Cardiac septum (tissue), 1 donor: ENCODE measurements at regions not wholly inside any gene's neighbourhood (a gene's known extent, or its start where the extent isn't known, plus 50 kb on each side); places are given as distances from the start of the nearest gene placed in this dataset.
"Not testable (repeated sequence)": the region's sequence is repeated elsewhere in the genome, so short reads cannot be mapped to it uniquely, and the experiment has no call there.

Source experiments
- DNase-seq: peaks from one replicate; pipeline ENCODE4 v3.0.0-alpha.2; 2020; ENCODE audit warnings: low spot score
- intact Hi-C: fragments of 100-400 bp; cut with DNase I; formaldehyde crosslinking; loops from one replicate; pipeline ENCODE4 v1.14.0; 2022
- donor health status: DM: no; HTN: no; CAD: no.

GRCh38 chr3:25931967-25932366 lies 142.1 kb downstream of the OXSM start:
- DNase-seq, intact Hi-C loops: not testable (repeated sequence)

- intact Hi-C loops: no loop called here
- DNase-seq: no peak
Measured at GRCh38 chr3:25938566-25939325, 148.9 kb downstream of the OXSM start.

- no peak for DNase-seq
- intact Hi-C loops: no loop called here
Measured at GRCh38 chr3:25940935-25941334, 151.0 kb downstream of the OXSM start.

DNA sequence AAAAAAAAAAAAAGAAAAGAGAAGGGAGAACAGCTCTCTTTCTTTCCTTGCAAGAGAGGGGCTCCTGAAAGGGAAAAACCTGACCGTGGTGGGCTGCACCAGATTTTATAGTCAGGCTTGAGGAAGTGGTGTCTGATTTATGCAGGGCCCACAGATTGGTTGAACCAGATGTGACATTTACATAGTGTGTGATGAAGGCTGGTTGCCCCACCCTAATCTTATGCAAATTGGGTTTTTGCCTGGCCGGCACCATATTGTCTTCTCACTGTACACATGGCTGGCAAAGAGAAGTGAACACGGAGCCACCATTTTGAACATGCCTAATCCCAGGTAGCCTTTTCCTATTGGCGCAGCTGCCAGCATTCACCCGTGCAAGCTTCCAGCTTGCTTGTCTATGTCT lies 154.4 kb downstream of the OXSM start:
- DNase-seq: no peak
- intact Hi-C loops: no loop called here

DNA sequence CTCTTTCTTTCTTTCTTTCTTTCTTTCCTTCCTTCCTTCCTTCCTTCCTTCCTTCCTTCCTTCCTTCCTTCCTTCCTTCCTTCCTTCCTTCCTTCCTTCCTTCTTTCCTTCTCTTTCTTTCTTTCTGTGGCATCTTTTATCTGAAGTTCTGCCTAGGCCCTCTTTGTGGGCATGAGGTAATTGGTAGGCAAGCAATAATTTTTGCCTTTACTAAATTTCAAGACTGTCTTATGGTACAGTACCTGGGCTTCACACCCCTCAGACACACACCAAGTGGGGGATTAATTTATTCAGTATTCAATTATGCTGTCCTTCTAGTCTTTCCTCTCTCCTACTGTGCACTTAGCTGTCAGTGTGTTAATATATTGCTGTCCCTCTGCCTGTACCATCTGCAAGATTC lies 155.5 kb downstream of the OXSM start:
- intact Hi-C loops: no loop called here
- no peak for DNase-seq

DNA sequence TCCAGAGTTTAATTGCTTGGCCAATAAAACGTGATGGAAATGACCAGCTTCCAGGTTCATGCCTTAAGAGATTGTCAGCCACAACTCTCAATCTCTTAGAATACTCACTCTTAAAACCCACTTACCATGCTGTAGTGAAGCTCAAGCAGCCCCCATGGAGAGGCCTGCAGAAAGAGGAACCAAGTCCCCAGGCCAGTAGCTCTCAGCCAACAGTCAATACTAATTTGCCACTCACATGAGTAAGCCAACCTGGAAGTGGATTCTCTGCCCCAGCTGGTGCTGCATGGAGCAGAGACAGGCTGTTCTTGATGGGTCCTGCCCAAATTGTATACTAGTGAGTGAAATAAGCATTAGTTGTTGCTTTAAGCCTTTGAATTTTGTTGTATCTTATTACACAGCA lies 155.9 kb downstream of the OXSM start:
- intact Hi-C loops: no loop called here
- no peak for DNase-seq

DNA sequence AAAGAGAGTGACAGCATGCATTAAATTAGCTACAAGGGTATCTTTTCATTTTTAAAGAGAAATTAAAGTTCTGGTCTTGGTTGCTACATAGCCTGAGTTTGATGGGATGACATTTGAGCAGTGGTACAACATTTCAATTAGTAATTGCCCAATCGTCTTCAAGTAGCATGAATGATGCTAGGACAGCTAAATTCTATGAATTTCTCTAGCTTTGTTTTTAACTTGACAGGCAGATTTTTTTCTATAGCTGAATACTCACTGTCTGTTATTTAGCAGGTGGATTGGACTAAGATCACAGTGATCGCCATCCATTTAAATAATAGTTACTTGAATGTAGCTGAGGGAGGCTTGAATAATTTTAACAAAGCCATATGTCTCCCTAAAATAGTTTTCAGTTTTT lies 162.2 kb downstream of the OXSM start:
- intact Hi-C loops: no loop called here
- no peak for DNase-seq

DNA sequence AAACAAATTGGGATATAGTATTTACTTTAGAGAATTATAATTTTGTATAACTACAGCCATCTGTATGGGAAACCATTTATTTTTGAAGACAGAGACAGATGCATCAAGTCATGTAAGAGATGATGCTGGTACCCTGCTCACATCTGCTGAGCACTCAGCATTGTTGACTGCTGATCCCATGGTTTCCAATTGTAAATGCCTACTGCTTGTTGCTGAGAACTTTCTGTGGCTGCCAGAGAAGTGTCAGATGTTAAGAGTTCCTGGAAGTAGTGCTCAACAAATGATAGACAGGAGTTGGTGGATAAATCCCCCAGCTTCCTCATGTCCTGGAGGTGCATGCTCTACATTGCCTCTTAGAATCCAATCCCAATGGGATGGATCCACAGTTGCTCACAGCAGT lies 167.1 kb downstream of the OXSM start:
- DNase-seq: no peak
- intact Hi-C loops: no loop called here

DNA sequence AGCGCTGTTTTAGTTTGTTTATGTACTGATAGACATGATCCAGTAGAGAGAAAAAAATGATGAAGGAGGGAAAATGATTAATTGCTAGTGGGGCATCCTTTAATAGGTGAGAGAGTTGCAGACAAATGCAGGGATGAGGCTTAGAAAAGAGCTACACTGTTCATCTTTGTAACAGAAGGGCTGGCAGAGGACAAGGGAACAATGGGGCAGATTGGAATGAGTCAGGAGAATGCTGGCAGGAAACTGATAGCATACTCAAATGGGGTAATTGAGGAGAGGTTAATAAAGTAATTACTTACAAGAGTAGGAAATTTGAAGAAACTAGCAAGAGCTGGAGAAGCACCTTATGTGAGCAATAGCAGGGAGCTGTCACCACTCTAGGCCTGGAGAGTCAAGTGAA lies 170.9 kb downstream of the OXSM start:
- no peak for DNase-seq
- intact Hi-C loops: no loop called here

DNA sequence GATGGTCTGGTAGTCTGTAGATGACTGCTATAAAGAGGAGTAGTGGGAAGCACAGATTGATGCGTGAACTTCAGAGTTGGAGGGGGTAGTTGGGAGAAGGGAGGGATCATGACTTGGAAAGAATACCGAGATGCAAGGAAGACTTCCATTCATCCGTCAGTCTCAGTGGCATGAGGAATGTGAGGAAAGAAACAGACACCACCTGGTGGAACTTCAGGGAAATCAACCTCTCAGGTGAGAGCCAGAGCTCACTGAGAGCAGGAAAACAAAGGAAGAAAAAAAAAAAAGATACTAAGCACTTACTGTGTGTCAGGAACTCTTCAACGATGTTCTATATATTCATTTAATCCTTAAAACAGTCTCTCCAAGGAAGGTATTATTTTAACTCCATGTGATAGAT lies 172.4 kb downstream of the OXSM start:
- DNase-seq: no peak
- intact Hi-C loops: no loop called here

DNA sequence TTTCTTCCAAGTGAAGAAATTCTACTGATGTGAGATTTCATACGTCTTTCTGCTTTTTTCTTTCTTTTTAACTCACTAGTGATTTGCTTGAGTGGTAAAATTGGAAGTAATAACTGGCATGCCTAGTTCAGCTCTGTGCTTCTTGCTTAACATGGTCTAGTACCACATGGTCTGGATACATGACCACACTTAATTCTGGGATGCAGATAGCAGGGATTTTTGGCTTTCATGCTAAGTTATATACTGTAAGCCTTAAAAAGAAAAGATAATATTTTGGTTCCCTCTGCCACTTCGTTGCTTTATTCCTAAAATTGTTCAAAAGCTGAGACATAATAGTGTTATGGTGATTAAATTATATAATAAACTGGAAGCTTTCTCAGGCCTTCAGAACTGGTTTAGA lies 174.3 kb downstream of the OXSM start:
- no peak for DNase-seq
- intact Hi-C loops: no loop called here

DNA sequence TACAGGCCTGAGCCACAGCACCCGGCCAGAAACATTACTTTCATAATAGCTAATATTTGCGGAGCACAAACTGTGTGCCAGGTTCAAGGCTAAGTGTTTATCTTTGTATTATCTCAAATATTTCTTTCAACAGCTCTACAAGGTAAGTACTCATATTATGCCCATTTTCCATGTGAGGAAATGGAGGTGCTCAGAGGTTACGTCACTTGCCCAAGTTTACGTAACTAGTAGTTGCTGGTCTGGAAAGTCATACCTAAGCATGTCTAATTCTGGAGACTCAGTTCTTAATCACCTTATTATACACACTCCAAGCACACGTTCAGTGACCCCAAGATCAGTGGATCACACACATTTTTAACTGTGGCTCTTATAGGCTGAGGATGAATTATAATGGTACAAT lies 177.5 kb downstream of the OXSM start:
- no peak for DNase-seq
- intact Hi-C loops: no loop called here

DNA sequence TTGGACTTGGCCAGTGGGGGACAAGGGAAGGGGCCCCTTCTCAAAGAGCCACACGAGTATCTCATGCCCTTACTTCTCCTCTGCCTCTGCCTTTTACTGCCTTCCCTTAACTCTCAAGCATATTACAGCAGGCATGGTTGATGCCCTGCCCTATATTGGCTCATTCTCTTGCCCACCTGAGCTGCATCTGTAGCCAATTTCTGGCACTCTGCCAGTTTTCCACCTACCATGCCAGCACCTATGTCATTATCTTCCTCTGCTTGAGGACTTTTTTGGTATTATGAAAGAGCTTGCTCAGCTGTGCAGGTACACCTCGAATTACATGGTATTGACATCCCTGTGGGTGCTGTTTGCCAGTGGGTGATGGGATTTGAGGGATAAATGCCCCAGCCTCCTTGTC lies 181.8 kb downstream of the OXSM start:
- DNase-seq: no peak
- intact Hi-C loops: no loop called here

- intact Hi-C loops: no loop called here
- DNase-seq: no peak
Measured at GRCh38 chr3:25973122-25973521, 183.2 kb downstream of the OXSM start.

- DNase-seq: no peak
- intact Hi-C loops: no loop called here
Measured at GRCh38 chr3:25982756-25983155, 192.9 kb downstream of the OXSM start.

DNA sequence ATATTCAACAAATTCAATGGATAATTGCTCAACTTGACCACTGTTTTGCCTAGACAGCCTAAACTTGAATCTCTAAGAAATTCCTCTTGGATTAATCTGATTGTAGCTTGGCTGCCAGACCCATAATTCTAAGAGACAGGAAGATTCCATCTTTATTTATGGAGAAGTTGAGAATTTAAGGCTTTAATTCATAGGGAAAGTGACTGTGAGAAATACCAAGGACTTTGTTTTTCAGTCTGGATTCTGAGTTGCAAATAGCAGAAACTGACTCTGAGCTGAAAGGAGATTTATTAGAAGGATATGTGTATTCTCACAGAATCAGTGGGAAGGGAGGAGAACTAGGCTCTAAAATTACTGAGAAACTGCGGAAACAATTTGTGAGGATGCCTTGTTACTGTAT lies 195.7 kb downstream of the OXSM start:
- no peak for DNase-seq
- intact Hi-C loops: no loop called here

- no peak for DNase-seq
- intact Hi-C loops: no loop called here
Measured at GRCh38 chr3:25992606-25993005, 202.7 kb downstream of the OXSM start.

GRCh38 chr3:26004172-26004571 lies 214.3 kb downstream of the OXSM start:
- no peak for DNase-seq
- intact Hi-C loops: no loop called here

DNA sequence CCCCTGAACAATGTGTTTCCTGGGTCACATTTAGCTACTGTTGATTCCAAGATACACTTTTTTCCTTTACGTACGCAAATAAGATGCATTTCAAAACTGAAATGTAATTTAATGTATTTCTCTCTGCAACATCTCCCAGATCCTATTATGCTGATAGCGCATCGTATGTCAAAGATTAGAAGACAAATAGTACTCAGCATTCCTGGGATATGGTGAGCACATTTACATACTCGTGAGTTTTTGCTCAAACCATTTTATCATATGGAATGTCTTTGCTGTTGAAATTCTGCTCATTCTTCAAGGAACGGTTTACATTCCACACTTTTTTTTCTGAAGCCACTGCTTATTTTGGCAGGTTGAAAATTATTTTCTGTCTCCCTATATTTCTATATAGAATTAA lies 221.4 kb downstream of the OXSM start:
- intact Hi-C loops: no loop called here
- no peak for DNase-seq

- DNase-seq: no peak
- intact Hi-C loops: no loop called here
Measured at GRCh38 chr3:26012241-26012745, 222.4 kb downstream of the OXSM start.

DNA sequence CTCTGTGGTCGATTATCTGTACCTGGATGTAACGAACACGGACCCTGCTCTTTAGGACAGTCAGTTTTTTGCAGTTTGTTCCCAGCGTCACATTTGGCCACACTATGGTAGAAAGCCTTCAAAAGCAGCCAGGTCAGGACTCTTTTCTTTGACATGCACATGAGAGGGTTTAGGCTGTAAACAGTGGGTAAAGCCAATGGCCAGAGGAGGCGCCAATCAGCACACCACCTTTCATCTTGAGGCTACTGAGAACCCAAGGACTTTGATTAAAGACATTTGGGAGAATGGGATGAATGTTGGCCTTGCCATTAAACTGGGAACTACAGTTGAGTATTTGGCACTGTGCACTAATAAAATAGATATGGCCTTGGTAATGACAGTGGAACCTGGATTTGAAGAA lies 225.9 kb downstream of the OXSM start:
- intact Hi-C loops: no loop called here
- DNase-seq: no peak

GRCh38 chr3:26018889-26019288 lies 229.0 kb downstream of the OXSM start:
- intact Hi-C loops: no loop called here

More at GRCh38 chr3:26018889-26019288, 229.0 kb downstream of the OXSM start:
- no peak for DNase-seq
